ENCODE measurements at regions not wholly inside any gene's neighbourhood (a gene's known extent, or its start where the extent isn't known, plus 50 kb on each side); places are given as distances from the start of the nearest gene placed in this dataset.

DNA sequence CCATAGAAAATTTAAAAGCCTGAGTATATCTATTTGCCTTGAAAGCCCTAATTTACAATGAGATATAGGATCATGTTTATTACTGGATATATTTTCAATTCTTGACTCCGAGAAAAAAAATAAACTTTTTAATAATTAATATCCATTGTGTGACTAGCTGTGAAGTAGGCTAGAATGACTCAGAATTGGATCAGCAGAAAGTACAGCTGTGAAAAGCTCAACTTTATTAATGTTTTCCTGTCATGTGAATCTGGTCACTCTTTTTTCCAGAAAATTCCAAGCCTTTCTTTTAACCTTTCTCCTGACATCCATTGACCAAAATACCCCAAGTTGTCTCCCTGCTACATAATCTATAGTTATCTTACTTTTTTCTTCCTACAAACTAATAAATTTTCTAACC is 171.8 kb upstream of the PACRGL start:
- no peak for DNase-seq (ENCODE audit: low read depth)

DNA sequence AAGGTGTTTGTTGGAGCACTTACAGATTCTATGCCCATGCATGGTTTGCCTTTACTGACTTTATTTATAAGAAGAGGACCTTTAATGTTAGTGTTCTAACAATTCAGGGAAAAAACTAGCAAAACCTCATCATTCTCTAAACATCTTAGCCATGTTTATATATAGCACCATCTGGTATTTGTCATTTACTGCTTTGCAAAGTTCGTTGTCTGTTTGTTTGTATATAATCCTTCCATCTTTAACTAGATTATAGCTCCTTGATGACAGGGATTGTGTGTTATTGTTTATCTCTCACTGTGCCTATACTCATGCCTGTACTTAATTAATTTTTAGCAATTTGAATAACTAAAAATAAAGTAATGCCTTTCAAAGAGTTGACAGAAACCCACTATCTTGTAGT is 170.6 kb upstream of the PACRGL start:
- DNase-seq (ENCODE audit: low read depth): no peak

DNA sequence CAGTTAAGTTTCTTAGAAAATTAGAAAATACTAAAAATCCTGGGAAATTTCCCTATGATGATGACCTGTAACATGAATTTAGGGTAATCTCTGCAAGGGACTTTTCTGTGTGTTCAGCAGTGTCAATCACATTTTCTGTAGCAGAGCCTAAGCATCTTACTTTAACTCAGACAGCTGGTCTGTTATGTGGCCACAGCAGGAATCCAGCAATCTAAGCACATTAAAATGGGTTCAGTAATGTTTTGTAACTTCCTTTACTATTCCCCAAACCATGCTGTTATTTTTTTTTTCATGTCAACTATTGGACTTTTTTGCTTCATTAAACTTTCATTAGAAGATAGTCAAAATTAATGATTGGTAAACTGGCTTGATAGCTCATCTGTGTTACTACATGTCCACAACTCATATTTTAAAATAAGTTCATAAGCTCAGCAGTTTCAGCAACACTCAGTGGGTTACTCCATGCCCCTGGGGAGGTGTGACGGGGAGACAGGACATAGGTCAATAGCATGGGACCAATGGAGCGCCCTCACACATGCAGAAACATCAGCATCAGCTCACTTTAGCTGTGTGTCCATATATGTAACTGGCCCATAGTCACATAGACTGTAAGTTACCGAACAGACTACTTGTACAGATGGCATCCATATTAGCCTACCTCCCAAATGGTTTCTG is 168.0 kb upstream of the PACRGL start:
- no peak for DNase-seq (ENCODE audit: low read depth)

DNA sequence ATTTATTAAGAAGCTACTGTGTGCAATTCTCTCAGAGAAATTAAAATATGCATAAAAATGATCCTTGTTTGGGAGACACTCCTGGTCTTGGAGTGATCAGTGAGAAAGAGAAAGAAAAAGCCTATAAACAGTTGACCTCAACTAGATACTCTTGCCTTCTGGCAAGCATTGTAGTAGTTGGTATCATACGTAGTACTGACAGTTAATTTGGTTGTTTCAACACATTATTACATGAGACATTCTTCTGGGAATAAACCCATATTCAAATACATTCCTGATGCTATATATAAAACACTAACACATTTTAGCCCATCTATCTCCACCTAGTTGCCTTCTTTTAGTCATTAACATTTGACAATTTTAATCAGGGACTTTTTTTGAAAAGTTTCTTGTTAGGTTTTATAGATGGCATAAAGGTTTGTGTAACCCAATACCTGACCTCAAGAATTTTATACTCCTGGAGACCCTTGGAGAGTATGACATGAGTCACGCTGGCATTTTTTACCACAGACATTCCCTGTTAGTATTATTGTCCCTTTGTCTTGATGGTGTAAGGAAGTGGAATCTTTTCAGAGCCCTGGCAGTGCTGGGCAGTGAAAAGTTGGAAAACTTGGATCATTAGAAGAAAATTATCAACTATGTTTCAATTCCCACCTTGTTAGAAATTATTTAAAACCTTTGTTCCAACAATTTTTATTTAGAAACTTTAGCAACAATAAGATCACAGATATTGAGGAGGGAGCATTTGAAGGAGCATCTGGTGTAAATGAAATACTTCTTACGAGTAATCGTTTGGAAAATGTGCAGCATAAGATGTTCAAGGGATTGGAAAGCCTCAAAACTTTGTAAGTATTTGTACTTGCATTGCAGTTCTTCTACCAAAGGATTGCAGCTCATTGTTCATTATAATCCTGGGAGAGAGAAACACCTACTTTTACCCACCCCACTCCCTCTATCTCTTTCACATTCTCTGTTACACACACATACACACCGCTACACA is 167.1 kb upstream of the PACRGL start:
- no peak for DNase-seq (ENCODE audit: low read depth)

DNA sequence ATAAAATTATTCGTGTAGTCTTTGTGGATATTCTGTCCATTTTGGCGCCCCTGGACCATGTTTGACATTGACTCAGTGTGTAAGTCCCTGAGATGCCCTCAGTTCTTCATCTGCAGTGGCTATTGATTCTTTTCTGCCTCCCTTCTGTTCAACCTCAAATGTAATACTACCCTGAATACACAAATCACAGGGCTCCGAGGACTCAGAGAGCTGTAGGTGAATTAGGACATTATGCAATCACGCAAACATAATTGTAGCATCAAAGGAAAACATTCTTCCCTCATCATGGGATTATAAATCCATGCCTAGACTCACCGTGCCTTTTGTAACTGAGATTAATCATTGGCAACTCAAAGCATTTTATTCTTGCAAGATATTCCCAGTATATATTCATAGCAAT is 161.4 kb upstream of the PACRGL start:
- DNase-seq (ENCODE audit: low read depth): no peak

DNA sequence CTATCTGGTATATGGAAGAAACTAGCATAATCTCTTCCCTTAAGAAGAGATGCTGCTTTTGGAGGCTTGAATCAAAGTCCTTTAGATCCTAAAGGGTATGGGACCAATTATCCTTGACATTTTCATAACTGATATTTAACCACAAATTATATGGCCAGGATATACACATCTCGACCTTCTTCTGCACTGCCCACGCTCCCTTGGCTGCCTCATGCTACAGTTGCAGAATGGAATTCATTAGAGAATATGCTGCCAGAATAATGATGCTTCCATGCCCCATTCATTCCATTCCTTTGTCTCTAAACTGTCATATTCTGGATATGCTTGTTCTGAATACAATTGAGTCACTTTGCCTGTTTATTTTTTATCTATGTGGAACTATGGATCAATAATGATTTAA is 157.1 kb upstream of the PACRGL start:
- DNase-seq (ENCODE audit: low read depth): no peak

DNA sequence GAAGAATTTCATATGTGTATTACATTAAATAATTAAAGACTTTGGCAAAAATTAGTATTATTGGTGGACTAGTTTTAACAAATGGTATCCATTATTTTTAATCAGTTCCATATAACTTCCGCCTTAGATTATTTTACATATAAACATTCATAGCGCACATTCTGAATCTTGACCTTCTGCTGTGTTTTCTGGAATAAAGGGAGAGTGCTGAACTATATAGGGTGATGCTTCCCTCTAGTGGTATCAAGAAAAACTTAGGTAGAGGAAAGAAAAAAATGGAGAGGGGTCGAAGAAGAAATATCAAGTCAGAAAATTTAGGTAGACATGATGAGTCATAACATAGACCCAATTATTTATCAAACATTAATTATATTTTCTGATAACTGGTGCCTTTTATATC is 155.6 kb upstream of the PACRGL start:
- no peak for DNase-seq (ENCODE audit: low read depth)

DNA sequence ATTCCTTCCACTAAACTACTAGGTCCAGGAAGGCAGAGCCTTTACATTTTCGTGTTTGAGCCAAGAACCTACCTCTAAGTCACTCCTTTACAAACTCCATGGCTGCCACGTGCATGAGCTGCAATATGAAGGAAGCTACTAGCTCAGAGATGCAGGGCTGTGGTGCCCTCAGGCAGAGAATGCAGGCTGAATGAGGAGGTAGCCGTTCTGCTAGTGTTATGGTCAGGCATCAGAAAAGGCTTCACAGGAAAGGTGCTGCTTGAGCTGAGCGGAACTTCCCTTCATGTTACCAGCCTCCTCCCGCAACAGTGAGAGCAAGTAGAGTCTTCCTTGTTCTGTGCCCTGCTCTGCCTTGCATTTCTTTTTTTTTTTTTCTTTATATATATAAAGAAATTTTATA is 148.3 kb upstream of the PACRGL start:
- no peak for DNase-seq (ENCODE audit: low read depth)

DNA sequence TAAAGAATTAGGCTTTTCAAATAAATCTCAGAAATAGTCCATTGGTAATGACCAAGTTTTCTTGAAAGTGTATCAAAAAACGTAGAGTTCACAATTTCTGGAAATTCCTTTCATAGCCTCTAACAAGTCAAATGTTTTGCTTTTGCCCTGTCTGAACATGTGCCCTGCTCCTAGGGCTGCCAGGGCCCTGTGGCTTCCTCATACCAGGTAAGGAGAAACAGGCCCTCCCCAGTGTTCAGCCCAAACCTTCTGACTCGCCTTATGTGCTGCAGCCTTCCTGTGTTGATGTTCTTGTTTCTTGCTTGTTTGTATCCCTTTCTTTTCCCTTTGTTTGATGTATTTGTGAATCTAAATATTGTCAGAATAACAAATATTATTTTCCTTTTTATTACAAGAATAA is 146.1 kb upstream of the PACRGL start:
- DNase-seq (ENCODE audit: low read depth): no peak

DNA sequence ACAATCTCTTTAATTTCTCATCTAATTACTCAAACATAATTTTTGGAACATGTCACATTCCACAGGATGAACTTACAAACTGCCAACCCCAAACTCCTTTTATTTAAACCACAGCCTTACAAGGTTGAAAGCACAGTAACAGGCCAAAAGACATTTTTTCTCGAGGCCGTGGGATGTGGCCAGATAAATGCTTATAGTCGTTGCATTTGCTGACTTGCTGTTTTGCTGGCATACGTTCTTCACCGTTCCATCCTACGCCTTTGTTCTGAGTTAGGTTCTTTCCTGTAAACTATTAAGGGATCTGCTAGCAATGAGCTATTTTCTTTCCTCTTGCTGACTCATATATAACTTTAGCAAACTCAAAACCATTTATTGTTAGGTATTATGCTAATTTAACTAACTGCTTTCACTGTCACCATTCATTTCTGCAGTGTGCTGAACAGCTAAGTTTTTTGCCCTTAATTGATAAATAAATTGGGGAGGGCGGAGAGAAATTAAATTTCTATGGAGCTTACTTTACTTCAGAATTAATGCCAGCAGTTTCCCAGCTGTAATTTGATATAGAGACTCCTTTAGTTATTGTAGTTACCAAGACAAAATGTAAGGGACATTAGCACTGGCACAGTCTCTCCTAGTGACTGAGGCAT is 135.1 kb upstream of the PACRGL start:
- DNase-seq (ENCODE audit: low read depth): no peak

DNA sequence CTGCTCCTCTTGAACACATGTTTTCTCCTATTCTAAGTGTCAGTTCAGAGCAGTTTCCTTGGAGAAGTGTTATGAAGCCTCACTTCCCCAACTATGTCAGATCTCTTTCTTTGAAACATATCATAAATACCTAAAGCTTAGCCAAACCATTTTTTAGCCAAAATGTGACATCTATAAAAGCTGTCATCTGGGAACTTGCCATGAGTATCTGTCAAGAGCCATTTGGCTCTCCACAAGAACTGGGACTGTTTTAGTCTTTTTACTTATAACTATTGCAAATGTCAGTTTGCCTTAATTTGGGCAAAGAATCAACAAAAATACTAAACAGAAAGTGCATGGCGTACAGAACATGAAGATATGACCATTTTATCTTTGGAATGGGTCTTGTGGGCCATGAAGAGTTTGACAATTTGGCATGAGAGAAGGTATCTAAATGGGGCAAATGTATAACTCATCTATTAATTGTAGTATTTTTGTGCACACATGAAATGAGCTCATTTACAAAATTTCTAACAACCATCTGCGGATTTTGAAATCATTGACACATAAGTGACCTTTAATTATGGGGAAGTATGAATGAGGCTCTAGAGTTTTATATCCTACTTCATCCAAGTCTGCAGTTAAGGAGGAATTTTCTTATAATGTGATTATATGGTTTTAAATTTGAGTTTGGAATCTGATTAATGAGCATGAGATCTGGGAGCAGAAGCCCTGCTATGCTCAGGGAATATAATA is 129.1 kb upstream of the PACRGL start:
- DNase-seq (ENCODE audit: low read depth): no peak

DNA sequence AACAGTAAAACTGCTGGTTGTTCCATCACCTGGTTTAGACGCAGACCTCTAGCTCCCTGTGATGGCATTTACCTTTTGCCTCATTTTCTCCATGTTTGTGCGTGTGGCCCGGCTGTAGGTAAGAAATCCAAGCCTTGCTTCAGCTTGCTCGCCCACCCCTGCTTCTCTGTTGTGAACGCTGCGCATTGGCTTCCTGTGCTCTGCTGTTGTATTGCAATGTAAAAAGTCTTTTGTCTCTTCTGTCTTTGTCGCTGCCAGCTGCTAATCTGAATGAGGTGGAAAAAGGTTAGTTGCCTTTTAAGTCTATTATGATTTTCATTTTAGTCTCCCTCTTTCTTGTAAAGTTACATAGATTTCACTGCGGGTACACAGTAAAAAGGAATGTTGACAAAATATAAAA is 127.3 kb upstream of the PACRGL start:
- no peak for DNase-seq (ENCODE audit: low read depth)

DNA sequence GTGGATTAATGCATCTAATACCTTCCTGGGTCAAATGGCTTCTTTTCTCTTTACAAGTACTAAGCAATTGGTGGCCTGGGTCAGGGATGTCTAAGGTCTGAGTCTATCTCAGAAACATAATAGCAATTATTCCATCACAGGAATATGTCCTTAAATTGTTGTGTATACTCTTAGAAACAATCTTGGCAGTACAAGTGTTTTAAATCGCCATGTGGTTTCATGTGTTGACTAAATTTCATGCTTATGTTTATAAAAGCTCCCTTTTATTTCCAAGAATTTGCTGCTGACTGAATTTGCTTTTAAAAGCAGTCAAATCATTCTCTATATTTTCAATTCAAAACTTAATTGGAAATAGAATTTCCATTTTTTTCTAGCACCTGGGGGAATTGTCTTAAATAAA is 125.3 kb upstream of the PACRGL start:
- DNase-seq (ENCODE audit: low read depth): no peak

DNA sequence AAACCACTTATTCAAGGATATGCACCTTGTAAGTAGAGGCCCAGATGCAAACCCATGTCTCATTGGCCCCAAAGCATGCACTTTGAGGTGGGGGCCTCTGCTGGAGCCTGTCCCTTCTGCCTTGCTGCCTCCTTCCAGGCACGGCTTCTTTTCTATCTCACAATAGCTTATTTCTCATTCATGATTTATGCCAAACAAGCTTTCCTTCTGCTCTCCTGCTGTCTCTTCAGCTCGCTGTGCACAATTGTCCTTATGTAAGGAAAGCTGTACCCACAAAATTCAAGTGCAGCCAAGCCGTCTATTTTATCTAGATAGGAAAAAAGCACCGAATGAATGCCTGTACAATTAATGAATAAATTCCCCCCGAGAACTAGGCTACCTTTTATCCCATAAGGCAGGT is 124.8 kb upstream of the PACRGL start:
- DNase-seq (ENCODE audit: low read depth): no peak

DNA sequence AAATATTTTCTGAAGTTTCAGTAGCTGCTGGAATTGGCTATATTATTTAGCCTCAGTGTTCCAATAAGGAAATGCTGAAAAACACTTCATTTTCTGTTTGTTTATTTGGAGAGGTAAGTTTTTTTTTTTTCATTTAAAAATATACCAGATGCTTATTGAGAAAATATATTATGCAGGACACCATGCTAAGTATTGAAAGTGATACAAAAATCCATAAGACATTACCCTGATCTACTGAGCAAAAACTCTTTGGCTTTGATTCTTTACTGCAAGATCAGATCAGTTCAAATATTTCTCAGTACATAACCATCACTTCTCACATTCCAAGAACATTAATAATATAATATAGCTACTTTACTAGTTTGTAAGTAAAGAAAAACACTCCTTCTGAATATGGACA is 123.4 kb upstream of the PACRGL start:
- DNase-seq (ENCODE audit: low read depth): no peak

DNA sequence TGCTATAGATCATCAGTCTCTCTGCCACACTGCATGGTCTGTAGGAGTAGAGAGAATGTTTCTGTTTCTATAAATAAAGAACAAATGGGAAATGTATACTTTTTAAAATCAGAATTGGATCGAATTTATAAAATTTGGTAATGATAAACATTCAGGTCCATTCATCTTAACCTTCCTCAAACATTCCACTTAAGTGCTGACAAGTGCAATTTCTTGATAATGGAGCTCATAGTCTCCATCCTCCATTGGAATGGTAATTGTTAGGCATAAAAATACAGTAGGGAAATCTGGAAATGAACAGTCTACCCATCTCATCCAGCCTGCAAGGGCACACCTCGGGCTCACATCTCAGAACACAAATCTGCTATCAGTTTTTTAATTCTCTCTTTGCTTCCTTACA is 122.6 kb upstream of the PACRGL start:
- DNase-seq (ENCODE audit: low read depth): no peak

DNA sequence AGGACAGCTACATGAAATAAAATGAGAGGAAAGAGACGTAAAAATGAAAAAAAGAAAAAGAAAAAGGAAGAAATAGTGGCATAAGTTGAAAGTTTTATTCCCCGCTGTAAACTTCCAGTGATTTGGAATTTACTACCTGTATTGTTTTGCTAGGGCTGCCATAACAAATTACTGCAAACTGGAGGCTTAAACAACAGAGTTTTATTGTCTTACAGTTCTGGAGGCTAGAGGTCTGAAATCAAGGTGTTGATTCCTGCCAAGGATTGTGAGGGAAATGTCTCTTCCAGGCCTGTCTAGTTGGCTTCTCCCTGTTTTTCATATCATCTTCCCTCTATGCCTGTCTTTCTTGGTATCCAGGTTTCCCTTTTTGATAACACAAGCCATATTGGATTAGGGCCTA is 119.4 kb upstream of the PACRGL start:
- no peak for DNase-seq (ENCODE audit: low read depth)

DNA sequence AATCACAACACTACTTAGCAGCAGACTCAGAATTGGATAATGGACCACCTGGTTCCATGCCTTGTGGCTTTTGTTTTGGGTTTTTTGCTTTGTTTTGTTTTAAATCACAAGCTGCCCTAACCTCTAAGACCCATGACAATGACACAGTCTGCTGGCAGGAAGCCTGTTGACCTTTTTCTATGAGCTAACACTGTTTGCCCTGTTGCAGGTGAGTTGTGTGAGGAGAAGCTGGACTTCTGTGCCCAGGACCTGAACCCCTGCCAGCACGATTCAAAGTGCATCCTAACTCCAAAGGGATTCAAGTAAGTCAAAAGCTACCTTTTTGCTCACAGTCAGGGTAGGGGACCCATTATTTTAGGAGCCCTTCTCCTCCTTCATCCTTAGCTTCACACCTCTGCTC is 110.8 kb upstream of the PACRGL start:
- no peak for DNase-seq (ENCODE audit: low read depth)

DNA sequence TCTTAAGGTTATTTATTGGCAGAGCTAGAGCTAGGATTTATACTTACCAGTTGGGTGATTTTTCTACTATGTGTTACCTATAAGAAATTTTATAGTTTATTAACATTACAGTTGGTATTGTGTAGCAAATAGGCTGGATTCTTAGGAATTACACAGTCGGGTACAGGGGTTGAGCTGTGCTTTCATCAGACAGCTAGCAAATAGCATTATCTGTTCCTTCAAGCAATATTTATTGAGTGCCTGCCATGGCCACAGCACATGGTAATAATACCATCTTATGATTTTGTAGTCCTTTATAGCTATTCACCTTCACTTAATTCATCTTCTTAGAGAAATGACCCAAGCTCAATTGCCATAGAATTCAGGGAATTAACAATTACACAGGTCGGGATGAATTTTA is 109.4 kb upstream of the PACRGL start:
- no peak for DNase-seq (ENCODE audit: low read depth)

DNA sequence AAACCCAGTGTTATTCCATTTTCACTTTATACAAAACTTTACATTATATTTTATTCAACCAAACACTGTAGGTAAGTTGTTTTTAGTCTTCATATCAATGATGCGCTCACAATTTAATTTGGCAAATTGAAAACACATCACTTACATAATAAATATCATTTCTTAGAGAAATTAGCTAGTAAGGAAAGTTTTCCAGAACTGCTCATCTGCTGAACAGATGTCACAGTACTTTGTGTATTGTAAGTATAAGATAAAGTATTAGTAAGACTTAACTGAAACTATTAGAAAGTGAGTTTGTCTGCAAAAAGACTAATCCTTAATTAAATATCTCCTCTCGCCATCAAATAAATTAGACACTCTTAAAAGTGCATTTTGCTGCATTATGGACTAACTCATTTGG is 108.7 kb upstream of the PACRGL start:
- DNase-seq (ENCODE audit: low read depth): no peak

DNA sequence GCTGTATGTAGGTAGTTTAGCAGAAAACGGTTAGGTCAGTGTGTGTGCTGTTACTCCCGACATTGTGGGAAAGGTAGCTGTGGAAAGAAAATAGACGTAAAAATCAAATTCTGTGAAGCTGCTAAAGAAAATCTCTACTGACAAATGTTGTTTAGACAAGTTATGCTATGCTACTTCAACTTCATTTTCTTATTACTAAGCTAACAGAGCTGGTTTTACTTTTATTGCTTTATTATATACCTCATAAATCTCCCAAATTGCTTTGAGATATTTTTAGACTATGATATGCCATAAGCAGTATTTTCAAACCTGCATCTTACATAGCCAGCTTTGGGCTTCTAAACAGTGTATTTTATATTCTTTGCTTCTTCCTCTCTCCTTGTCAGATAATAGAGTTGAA is 108.2 kb upstream of the PACRGL start:
- no peak for DNase-seq (ENCODE audit: low read depth)

DNA sequence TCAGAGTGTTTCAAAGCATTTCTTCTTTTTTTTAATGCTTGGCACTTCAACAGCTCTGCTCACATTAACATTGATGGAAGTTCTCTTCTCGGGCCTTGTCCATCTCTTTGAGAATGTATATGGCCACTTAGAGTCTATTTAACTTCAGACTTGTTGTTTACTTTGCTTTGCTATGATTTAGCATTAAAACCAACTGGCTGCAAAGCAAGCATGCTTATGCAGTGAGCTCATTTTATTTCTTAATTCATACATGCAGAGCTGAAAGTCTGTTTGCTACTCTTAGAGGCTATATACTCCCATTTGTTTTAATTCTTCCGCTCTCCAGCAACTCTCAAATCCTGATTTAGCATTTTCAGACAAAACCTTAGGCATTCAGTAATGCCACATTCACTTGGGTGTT is 107.6 kb upstream of the PACRGL start:
- no peak for DNase-seq (ENCODE audit: low read depth)

Data from stimulated activated CD4-positive, alpha-beta T cell treated with anti-CD3 and anti-CD28 coated beads, Interleukin-2, amount 100 ng/mL, for 4 hours (primary cell).